ENCODE measurements at regions not wholly inside any gene's neighbourhood (a gene's known extent, or its start where the extent isn't known, plus 50 kb on each side); places are given as distances from the start of the nearest gene placed in this dataset.

DNA sequence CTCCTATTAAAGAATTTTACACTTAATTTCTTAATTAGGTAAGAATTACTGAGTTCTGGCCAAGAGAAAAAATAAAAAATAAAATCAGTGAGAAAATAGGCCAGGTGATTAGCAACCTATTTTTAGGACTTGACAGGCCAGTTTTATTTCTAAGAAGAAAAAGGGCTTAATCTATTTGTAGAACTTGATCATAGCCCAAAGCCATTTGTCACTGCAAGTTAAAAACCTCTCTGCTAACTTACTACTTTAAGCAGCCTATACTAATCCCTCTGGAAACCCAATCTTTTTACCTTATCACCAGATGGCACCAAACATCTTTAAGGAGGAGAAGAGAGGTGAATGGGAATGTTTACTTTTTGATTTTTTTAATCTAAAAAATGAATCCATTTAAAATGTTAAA, 222.1 kb upstream of the RHOBTB1 start:
- Histone ChIP-seq H4K20me1 (ENCODE audit: insufficient read depth, poor library complexity, severe bottlenecking) (no peaks in the 10 kb centered on the region), H2AFZ (no peak overlapping the region), H3K27me3 (no peaks in the 10 kb centered on the region), H3K27ac (no peak overlapping the region), H3K79me2 (no peaks in the 10 kb centered on the region), H3K4me1 (ENCODE audit: insufficient read depth) (no peaks in the 10 kb centered on the region), H3K4me2 (no peak overlapping the region), H3K9me3 (ENCODE audit: low read depth) (peaks cover 3% of the 10 kb centered on the region), H3K9me2 (replicated peaks; ENCODE audit: insufficient read depth) (no peaks in the 10 kb centered on the region), H3K4me3 (no peak overlapping the region), H3K36me3 (replicated peaks; ENCODE audit: insufficient read depth, low read depth) (no peaks in the 10 kb centered on the region)
- TF ChIP-seq CTCF (IDR thresholded peaks at IDR 0.05; ENCODE audit: poor library complexity) = no peak
- TF ChIP-seq EZH2phosphoT487 (IDR thresholded peaks at IDR 0.05; ENCODE audit: low read depth, severe bottlenecking, unreplicated experiment) = no peak
- no peak for TF ChIP-seq EZH2 (IDR thresholded peaks at IDR 0.05; ENCODE audit: borderline replicate concordance)
- no peak for DNase-seq (ENCODE audit: low spot score)

DNA sequence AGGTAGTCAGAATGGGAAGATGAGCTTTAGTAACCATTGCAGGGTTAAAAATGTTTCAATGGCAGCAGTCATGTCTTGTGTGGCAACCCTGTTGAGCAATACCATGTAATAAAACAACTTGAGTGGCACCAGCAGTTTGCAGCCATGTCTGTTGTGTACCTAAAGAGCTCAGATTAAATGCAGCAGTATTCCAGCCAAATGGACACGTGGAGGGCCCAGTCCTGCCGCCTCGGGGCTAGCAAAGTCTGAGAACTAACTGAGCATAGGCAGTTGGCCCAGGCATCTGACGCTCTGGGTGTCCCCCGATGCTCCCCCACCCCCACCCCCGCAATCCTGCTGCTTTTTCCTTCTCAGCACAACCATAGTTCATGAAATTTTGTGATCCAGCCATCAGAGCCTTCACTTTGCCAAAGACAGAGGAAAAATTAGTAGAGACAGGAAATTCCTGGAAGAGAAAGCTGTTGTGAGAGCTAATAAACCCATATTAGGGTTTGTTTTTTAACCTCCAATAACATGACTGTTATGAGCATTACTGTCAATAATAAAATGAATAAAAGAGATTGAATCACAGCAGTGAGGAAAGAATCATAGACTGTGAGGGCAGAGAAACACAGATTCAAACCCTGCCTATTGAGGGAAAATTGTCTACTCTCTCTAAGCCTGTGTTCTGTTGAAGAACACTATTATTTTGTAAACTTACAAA, 220.6 kb upstream of the RHOBTB1 start:
- no peak overlapping the region for H3K4me3 ChIP-seq
- H3K79me2 ChIP-seq = no peaks in the 10 kb centered on the region
- no peaks in the 10 kb centered on the region for H4K20me1 ChIP-seq (ENCODE audit: insufficient read depth, poor library complexity, severe bottlenecking)
- no peaks in the 10 kb centered on the region for H3K36me3 ChIP-seq (replicated peaks; ENCODE audit: insufficient read depth, low read depth)
- DNase-seq (ENCODE audit: low spot score) = peak; percentile 40
- H3K27ac ChIP-seq = peak overlapping the region; percentile 6
- no peaks in the 10 kb centered on the region for H3K9me2 ChIP-seq (replicated peaks; ENCODE audit: insufficient read depth)
- no peak overlapping the region for H3K4me2 ChIP-seq
- 57% methylated on average over 6 of the region's 6 CpGs for WGBS (ENCODE audit: low lambda C conversion rate, missing lambda C conversion rate)
- no peak overlapping the region for H2AFZ ChIP-seq
- H3K9me3 ChIP-seq (ENCODE audit: low read depth) = peaks cover 3% of the 10 kb centered on the region
- no peaks in the 10 kb centered on the region for H3K27me3 ChIP-seq
- no peaks in the 10 kb centered on the region for H3K4me1 ChIP-seq (ENCODE audit: insufficient read depth)
- TF ChIP-seq EZH2phosphoT487 (IDR thresholded peaks at IDR 0.05; ENCODE audit: low read depth, severe bottlenecking, unreplicated experiment) (no peak), CTCF (IDR thresholded peaks at IDR 0.05; ENCODE audit: poor library complexity) (no peak), EZH2 (IDR thresholded peaks at IDR 0.05; ENCODE audit: borderline replicate concordance) (no peak)

DNA sequence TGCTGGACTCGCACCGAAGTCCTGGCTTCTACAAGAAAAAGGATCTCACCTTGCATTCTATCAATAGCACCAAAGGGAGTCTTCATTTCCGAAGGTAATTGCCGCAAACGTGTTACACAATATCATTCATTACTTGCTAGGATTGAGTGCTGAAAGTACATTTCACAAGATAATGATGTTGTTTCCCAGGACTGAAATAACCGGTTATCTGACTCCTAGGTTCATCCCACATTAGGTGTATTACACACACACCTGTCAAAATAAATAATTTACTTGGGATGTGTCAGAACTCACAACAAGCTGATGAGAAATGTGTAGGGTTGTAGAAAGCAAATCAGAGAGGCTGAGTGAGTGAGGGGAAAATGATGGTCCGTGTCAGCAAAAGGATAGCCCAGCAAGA, 219.4 kb upstream of the RHOBTB1 start:
- no peaks in the 10 kb centered on the region for H3K27me3 ChIP-seq
- H3K9me3 ChIP-seq (ENCODE audit: low read depth) = peaks cover 3% of the 10 kb centered on the region
- no peak overlapping the region for H2AFZ ChIP-seq
- WGBS (ENCODE audit: low lambda C conversion rate, missing lambda C conversion rate) = 89% methylated on average over 7 of the region's 7 CpGs
- no peak for DNase-seq (ENCODE audit: low spot score)
- no peak overlapping the region for H3K27ac ChIP-seq
- no peaks in the 10 kb centered on the region for H3K4me1 ChIP-seq (ENCODE audit: insufficient read depth)
- no peak overlapping the region for H3K4me3 ChIP-seq
- no peak for TF ChIP-seq EZH2 (IDR thresholded peaks at IDR 0.05; ENCODE audit: borderline replicate concordance)
- no peak for TF ChIP-seq CTCF (IDR thresholded peaks at IDR 0.05; ENCODE audit: poor library complexity)
- TF ChIP-seq EZH2phosphoT487 (IDR thresholded peaks at IDR 0.05; ENCODE audit: low read depth, severe bottlenecking, unreplicated experiment) = no peak
- no peak overlapping the region for H3K4me2 ChIP-seq
- no peaks in the 10 kb centered on the region for H3K79me2 ChIP-seq
- no peaks in the 10 kb centered on the region for H3K9me2 ChIP-seq (replicated peaks; ENCODE audit: insufficient read depth)
- H4K20me1 ChIP-seq (ENCODE audit: insufficient read depth, poor library complexity, severe bottlenecking) = no peaks in the 10 kb centered on the region
- H3K36me3 ChIP-seq (replicated peaks; ENCODE audit: insufficient read depth, low read depth) = no peaks in the 10 kb centered on the region
